NCI-H345 treated with DMSO at 0.1 percent for 48 hours (cell line): ENCODE measurements at regions not wholly inside any gene's neighbourhood (a gene's known extent, or its start where the extent isn't known, plus 50 kb on each side); places are given as distances from the start of the nearest gene placed in this dataset.
A peak's percentile ranks its signal among the peaks of the same experiment; 100 is the strongest.

Experiments
- DNase-seq: peaks from one replicate; lab custom pipeline; 2025; ENCODE audit not compliant: unreplicated experiment; lab: John Stamatoyannopoulos, UW

DNA sequence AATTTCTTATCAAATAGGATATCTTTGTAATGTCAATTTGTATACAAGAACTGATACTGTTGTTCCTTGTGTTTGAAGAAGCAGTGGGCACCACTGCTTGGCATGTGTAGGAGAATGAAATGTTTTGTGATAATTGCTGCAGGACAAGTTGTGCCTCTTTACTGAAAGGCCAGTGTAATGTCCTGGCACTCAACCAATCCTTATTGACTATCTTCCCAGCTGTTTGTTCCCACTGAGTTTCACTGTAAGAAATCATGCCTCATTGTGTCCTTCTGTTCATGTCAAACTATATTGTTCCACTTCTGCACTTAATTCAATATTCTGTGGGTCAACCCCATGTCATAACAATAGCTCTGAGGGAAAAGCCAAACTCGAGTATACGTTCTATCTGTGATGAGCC, 136.1 kb upstream of the FAM83B start:
- no peak for DNase-seq

DNA sequence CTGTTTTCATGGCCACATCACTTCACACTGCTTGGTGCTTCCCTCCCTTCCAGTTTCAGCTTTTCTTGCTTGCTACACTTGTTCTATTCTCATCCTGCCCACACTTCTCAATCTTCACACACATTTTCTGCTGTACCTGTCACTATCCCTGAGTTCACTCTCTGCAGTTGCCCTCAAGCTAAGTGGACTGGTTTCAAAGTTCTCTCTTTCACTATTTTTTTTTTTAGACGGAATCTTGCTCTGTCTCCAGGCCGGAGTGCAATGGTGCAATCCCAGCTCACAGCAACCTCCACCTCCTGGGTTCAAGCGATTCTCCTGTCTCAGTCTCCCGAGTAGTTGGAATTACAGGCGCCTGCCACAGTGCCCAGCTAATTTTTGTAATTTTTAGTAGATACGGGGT, 130.6 kb upstream of the FAM83B start:
- no peak for DNase-seq

DNA sequence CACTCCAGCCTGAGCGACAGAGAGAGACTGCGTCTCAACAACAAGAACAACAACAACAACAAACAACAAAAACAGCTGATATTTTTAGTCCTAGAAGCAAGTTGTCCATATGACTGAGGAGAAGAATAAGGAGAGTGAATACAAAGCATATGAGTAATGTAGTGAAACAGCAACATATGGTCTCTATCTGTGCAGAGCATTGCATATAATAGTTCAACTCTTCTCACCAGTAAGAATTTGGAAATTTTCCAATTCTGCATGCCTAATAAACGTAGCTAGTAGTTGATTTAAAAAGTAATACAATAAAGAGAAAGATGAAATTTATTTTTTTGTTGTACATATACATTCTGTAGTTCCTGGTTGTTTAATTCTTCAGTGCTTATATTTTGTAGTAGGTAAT, 129.7 kb upstream of the FAM83B start:
- DNase-seq: no peak

DNA sequence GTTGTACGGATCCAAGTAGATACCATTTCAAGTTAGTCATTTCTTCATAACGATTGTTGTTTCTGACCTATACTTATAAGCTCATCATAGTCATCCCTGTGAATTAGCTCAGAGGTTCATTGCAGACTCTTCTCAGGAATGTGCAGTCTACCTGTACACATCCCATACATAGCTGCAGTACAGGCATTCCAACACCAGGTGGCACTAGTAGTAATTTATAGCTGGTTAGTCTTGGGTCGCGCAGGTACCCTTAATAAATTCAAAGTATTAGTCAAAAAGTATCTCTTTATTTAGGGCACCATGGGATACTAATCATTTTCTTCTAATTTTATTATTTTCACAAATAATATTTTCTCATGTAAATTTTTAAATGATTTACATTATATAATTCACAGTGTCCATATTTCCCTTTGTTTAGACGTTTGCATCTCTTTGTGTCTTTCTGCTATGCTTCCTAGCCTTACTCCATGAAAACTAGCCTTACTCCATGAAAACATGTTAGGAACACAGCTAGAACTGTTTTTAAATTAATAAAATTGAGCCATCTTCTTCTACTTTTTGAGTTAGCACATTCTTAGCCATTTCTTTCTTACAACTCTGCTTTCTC, 128.6 kb upstream of the FAM83B start:
- DNase-seq: peak; percentile 23

DNA sequence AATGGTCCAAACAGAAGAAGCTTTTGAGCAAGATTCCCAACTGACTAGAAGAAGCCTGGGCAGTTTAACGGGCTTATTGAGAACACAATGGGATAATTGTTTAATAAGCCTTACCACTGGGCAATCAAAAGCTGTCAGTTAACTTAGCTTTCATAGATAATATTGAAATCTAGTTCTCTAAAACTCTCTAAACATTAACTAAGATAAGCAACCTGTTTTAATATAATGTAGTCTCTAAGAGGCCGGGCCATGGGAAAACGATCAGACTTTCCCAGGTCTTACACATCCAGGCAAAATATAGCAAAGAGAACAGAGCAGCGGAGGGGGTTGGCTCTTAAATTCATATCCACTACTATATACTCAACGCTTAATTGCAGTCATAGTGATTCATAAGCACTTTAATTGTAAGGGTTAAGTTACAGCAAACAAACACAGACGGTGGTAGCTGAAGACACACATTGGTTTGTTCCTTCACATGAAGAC, 128.0 kb upstream of the FAM83B start:
- no peak for DNase-seq

DNA sequence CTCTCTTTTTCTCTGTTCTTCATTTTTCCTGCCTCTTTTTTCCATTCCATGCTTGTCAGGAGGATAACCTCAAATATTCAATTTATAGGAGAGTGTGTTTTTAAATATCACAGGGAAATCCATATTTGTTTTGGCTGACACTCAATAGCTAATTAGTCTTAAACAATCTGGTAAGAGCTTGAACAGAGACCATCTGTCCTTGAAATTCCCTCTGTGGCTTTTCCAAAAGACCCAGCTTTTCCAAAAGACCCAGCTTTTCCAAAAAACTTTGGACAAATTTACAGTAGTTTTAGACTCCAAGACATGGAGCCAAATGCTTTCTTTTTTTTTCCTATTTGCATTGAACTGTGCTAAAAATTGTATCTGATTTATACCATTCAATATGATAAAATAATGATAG, 127.4 kb upstream of the FAM83B start:
- DNase-seq: no peak

DNA sequence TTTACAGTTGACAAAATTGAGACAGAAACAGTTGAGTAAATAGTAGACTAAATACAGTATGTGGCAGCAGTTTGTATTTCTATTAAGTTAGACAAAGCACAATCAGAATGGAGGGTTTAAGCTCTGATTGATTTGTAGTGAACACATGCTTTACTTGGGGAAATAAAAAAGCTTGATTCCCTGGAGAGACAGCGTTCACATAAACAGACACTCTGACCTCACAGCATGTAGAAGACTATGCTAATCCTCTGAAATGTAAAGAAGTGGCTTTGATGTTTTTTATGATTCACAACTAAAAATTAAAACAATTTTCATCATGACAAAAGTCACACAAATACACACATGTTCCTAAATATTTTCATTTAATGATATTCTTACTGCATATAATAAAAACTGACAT, 126.9 kb upstream of the FAM83B start:
- no peak for DNase-seq

DNA sequence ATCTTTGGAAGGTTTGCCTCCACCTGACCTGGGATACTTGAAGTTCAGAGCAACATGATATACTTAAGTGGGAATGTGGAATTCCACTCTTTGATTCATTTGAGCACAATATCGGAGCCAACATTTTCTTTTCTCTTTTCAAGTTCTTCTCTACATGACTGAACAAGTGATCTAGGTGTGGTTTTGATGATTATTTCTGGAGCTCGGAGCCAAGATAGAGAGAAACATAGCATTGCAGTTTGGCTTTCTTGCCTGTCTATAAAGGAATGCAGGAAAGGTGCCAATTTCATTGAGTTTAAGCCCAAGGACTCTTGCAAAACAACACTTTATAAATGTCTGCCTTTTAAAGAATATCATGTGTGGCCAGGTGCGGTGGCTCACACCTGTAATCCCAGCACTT, 124.2 kb upstream of the FAM83B start:
- no peak for DNase-seq

DNA sequence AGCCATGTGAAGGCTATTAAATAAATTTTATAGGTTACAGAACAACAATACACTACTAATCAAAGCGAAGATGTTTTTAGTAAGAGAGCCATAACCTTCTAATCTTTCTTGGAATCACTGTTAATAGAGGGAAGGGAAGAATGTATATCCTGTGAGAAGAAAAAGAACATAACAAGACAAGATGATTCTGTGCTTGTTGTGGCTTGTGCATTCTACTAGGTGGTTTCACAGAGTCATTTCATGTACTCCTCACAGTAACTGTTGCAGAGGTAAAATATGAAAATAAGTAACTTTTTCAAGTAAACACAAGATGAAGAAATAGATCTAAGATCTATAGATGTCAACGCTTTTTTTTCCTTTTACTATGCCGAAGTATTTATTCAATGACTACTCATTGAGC, 116.9 kb upstream of the FAM83B start:
- DNase-seq: no peak

DNA sequence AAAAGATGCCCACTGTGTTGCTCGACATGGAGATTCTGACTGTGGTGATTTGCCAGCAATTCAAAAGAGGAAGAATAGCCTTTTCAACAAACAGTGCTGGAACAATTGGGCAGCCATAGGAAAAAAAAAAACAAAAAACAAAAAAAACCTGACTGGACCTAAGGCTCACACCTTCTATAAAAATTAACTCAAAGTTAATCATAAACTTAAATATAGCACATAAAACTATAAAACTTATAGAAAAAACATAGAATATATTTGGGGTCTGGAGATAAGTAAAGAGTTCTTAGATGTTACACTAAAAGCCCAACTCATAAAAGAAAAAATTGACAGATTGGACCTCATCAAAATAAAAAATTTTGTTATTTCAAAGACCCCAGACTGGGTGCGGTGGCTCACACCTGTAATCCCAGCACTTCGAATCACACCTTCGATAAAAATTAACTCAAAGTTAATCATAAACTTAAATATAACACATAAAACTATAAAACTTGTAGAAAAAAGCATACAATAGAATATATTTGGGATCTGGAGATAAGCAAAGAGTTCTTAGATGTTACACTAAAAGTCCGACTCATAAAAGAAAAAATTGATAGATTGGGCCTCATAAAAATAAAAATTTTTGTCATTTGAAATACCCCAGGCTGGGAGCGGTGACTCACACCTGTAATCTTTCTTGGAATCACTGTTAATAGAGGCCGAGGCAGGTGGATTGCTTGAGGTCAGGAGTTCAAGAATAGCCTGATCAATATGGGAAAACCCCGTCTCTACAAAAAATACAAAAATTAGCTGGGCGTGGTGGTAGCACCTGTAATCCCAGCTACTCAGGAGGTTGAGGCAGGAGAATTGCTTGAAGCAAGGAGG, 115.6 kb upstream of the FAM83B start:
- no peak for DNase-seq

DNA sequence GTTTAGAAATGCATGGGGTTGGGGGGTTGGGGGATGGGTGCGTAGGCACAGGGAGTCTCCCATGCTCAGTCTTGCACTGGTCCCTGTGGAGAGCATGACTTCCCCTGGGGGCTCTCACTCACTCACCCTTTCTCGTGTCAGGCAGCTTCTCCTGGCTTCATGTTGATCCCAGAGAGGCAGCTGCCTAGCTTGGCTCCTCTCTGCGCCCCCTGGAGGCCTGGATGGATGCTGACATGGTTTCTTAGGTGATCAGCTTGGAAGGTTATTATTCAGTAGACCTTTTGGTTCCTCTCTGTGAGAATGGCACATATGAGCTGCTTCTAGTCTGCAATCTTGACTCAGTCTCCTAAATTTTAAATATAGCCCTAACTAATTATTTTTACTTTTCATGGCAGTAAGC, 109.3 kb upstream of the FAM83B start:
- no peak for DNase-seq

DNA sequence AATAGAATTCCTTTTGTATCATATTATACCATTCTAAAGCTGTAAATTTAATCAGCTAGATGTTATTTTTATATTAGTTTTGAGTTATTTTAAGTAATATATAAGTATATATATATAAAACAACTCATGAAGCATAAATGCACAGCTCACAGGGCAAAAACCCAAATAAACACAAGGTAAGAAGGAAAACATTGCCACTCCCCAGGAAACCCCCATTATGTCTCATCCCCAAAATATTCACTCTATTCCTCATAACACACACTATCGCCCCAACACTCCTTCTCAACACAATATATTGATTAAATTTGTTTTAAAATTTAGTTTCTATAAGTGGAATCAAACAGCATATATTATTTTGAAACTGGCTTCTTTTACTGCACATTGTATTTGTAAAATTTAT, 98.6 kb upstream of the FAM83B start:
- no peak for DNase-seq

DNA sequence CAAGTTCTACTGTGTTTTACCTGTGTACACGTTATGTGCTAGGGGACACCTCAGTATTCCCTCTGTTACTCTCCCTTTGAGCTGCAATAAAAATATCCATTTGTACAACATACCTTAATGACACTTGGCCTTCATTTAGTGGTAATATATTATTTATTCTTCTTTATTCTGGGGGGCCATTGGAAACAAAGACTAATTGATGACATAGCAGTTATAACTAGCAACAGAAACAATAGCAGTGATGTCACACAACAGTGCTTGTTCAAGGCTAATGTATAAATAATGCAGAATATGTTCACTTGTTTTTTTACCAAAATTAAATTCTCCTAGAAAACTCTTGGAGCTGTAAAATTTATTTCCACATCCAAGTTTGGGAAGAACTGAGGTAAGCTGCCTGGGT, 92.2 kb upstream of the FAM83B start:
- no peak for DNase-seq

DNA sequence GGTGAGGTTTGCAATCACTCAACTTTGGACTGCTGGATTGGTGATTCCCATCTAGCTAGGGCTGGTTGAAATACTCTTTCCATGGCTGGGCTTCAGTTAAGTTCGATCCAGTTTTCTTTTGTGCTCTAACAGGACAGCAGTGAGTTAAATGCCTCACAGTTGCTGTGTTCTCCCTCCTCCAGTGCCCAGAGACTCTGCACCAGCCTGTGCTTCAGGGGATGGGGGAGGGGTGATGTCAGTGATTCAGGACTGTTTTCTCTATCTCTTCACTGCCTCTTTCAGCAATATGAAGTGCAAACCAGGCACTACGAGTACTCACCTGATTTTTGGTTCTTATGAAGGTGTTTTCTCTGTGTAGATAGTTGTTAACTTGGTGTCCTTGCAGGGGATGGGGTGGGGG, 88.2 kb upstream of the FAM83B start:
- no peak for DNase-seq

DNA sequence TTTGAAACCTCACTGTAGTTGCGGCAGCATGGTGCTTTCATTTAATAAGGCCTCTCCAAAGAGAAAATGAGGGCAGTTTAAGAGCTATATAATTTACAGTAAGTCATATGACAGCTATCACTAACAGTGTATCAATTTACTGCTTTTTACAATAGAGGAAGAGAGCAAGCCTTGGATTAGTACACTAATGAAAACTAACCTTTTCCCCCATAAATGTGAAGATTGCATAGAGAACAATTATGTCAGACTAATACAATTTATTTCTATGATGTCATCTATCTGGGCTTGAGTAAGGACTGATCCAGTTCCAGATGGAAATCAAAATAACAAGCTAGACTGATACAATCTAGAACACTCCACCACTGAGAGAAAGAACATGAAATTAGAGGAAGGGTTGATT, 78.1 kb upstream of the FAM83B start:
- no peak for DNase-seq

DNA sequence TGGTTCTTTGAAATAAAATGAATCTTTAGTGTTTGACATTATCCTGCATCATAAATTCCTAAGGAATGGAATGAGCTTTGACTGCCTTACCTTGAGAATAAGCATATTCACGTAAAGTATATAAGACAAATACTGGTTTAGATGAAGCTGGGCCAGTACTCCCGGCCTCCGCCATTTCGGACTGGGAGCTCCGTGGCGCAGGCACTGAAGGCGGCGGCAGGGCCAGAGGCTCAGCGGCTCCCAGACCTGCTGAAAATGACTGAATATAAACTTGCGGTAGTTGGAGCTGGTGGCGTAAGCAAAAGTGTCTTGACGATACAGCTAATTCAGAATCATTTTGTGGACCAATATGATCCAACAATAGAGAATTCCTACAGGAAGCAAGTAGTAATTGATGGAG, 76.2 kb upstream of the FAM83B start:
- no peak for DNase-seq

DNA sequence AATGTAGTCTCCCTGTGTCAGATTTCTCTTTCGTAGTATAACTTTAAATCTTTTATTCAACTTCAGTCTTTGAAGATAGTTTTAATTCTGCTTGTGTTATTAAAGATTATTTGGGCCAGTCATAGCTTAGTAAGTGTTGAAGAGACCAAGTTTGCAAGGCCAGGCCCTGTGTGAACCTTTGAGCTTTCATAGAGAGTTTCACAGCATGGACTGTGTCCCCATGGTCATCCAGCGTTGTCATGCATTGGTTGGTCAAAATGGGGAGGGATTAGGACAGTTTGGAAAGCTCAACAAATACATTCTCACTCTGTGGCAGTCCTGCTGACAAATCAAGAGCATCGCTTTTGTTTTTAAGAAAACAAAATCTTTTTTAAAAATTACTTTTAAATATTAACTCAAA, 74.6 kb upstream of the FAM83B start:
- DNase-seq: no peak

DNA sequence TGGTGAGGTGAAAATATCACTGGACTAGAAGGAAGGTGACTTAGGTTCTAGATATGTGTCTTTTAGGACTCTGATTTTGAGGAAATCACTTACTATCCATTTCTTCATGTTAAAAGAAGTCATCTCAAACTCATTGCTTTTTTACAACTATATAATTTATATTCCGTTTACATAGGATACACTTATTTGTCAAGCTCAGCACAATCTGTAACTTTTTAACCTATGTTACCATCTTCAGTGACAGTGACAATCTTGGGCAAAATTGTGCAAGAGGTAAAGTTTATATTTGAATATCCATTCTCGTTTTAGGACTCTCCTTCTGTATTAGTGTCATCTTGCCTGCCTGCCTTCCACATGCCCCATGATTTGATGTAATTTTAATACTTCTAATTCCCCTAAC, 74.0 kb upstream of the FAM83B start:
- DNase-seq: no peak

DNA sequence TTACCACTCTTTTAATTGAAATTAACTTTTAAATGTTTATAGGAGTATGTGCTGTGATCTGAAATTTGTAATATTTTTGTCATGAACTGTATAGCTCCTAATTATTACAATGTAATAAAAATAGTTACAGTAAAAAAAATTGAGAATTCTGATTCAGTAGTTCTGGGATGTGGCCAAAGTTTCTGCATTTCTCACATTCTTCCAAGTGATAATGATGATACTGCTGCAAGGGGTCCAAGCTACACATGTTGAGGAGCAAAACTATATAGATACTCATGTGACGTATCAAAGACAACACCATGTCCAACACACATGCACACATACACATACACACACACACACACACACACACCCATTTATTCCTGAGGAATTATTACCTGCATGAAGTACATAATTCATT, 71.0 kb upstream of the FAM83B start:
- no peak for DNase-seq

DNA sequence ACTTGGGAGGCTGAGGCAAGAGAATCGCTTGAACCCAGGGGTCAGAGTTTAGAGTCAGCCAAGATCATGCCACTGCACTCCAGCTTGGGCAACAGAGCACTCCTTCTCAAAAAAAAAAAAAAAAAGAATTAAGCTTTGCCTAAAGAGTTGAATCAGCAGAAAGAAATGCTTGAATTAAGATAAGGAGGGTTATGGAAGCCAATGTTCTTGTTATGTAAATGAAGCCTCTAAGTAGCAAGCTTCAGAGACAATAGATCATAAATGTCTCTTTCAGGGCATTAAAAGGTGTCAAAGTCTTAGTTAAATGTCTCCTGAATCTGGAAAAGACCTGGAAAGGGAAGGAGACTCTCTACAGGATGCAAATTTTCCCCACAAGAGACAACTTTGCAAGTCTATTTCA, 69.7 kb upstream of the FAM83B start:
- DNase-seq: no peak

DNA sequence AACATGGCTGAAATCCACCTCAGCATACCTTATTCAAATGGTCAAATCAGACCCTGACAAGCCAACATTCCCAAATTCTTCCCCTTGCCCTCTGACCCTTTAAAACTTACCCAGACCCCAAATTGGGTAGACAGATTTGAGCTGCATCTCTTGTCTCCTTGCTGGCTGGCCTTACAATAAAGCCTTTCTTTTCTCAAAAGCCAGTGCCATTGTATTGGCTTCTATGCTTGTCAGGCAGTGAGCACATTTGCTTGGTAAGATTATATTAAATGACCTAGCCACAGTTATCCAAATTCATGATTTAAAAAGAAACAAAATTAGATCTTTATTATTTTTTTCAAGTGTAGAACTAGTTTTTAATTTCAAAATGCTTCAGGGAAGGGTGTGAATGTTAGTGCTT, 67.8 kb upstream of the FAM83B start:
- DNase-seq: no peak

DNA sequence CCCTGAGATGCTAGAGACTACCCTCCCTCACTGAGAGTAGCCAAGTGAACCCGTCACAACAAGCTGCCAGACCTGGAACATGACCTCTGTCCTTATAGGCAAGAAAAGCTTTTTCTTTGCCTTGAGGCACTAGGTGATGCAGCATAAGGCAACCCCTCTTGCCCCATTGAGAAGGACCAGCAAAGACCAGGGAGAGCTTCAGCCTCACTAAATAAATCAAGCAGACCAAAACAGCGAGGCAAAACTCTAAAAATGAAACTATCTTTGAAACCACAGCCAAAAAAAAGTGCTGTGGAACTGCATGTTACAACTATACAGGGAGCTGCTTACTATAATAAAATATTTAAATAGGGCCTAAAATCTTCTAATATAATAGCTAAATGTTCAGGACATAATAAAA, 62.6 kb upstream of the FAM83B start:
- DNase-seq: no peak

DNA sequence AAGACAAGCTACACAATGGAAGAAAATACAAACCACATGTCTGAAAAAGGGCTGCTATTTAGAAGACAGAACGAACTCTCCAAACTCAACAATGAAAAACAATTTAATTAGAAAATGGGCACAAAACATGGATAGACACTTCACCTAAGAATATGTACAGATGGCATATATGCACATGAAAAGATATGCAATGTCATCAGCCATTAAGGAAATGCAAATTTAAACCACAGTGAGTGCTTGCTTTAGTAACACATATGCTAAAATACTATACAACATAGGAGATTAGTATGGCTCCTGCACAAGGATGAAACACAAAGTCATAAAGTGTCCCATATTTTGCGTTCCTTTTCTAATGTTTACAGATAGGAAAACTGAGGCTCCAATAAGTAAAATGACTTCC, 60.4 kb upstream of the FAM83B start:
- DNase-seq: no peak
